Activated CD4-positive, CD25-positive, alpha-beta regulatory T cell treated with anti-CD3 and anti-CD28 coated beads, Interleukin-2, amount 50 U/mL, for 24 hours (primary cell): ENCODE measurements at regions not wholly inside any gene's neighbourhood (a gene's known extent, or its start where the extent isn't known, plus 50 kb on each side); places are given as distances from the start of the nearest gene placed in this dataset.

ENCODE experiments used
- ATAC-seq, 2 donors: fragments of 150-1000 bp; cut with Tn5 transposase; one replicate each; pipeline ENCODE4 v1.10.0; 2021; ENCODE audit warnings: mild to moderate bottlenecking in 1 of 2, moderate library complexity in 1 of 2

DNA sequence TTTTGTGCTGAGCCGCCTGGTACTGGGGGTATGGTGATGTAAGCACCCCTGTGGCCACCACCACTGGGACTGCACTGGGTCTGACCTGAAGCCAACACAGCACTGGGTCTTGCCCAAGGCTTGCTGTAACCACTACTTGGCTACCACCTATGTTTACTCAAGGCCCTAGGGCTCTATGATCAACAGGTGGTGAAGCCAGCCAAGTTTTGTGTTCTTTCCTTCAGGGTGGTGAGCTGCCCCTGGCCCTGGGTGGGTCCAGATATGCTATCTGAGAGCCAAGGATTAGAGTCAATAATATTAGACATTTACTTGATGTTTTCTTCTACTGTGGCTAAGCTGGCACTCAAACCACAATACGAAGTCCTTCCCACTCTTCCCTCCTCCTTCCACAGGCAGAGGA is 55.1 kb upstream of the PAGE4 start:
- ATAC-seq = no peak

DNA sequence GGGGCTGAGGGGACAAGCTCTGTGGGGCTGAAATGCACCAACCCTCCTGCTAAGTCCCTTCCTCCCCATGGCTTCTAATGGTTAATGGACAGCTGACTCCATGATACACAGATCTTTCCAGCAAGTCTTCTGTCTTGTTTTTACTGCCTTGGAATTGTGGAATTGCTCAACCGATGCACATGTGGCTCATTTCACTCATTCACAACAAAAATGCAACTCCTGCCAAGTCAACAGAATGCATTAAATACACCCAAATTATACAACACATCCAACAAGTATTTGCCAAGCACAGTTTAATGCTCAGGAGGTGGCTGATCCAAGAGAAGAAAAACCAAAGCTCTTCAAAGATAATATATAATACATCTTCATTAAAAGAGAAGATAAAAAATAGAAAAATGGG is 61.9 kb upstream of the PAGE4 start:
- no peak for ATAC-seq

DNA sequence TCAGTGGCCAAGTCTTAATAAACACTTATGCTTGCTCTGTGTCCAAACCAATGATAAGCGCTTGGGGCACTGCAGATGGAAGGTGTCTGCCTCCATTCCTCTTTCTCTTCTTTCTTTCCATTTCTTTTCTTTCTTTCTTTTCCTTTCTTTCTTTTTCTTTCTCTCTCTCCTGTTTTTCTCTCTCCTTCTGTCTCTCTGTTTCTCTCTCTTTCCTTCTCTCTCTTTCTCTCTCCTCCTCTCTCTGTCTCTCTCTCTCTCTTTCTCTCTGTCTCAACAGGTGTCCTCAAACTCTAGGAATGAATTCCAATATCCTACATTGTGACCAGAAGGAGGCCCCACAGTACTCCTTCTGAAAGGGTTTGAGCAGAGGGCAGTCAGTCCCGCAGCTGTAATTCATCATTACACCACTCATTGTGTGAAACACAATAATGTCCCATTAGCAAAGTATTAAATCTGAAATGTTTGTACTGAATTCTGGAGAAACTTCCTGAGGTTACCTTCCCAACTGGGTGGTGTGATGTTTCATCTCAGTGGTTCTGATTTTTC is 66.5 kb upstream of the PAGE1 start:
- no peak for ATAC-seq

DNA sequence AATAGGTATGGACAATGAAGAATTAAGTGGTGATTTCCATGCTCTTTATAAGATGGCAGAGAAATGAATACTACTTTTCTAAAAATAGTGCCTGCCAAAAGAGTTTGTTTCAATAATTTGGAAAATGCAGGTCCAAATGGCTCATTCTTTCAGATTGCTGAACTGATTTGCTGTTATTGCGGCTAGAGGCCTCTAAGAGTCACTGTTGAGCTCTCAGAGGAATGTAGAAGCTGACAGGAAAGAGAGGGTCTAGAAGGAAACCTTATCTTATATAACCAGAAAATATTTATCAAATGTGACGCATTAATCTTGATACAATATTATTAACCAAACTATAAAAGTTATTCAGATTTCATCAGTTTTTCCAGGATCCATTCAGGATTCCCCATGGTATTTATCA is 65.7 kb upstream of the PAGE1 start:
- no peak for ATAC-seq

DNA sequence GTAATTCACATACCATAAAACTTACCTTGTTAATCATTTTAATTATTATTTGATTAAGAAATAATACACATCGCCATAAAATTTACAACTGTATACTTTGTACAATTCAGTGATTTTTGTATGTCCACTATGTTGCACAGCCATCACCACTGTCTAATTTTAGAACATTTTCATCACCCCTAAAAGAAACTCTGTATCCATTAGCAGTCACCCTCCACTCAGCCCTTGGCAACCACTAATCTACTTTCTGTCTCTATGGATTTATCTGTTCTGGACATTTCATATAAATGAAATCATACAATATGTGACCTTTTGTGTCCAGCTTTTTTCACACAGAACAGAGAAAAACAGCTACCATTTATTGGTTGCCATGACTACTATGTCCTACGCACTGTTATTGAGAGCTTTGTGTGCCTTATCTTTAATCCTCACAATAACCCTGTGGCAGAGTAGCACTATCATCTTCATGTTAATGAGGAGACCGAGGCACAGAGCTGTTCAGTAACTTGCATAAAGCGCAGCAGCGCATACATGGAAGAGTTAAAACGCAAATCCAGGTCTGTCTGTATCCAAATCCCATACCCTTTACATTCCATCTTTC is 64.6 kb upstream of the PAGE1 start:
- ATAC-seq = no peak

DNA sequence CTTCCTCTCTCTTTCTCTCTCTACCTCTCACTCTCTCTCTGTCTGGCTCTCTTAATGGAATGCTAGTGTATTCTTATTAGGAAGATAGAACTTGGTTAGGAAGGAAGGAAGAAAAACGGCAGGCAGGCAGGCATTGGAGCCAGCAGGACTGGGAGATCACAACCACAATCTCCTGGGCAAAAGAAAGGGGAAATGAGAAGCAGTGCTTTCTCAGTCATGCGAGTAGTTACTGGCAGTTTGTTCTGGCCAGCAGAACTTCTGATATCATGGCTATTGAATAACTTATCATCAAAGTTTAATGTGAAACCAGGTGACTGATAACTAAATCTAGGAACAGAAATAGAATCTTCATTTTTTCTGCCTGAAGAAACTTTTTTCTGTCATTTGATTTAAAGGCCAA is 60.9 kb upstream of the PAGE1 start:
- no peak for ATAC-seq

DNA sequence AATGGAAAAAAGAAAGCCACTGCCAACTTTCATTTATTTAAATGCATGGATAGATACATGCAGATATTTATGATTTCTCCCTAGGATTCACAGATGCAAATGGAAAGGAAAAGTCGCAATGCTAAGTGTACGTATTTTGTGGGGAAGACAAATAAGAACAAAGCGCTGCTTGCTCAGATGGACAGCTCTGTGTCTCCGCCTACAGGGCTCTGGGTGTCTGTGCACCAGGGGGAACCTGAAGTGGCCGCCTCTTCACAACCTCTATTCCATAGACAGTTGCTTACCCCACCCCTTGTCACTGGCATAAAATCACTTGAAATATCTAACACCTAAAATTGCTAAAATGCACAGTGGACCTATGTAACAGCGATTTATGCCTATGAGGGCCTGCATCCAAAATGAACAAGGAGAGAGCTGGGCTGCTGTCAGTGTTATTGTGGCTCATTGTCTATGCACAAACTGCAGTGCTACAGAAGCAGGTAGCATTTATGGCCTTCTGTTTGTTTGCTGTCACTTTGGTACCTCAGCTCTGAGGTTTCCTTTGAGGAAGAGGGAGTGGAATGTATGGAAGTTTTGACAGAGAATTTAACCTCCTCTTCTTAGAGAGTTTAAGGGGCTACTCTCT is 58.6 kb upstream of the PAGE1 start:
- ATAC-seq = peak; percentile 58 to 70

DNA sequence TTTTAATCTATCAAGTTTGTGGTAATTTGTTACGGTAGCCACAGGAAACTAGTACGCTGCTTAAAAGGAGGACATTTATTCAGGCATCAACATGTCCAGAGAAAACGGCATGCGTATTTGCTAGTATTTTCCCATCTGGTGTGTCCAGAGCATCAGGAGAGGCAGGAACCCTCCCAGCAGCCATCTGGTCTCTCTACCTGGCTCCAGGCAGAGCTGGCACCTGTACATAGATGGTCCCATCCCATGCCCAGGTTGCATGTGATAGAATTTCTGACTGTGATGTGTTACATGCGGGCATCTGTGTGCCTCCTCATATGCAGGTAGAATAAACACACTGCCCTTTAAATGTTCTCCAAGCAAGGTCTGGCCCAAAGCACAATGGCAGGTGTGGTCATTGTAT is 57.9 kb upstream of the PAGE1 start:
- ATAC-seq = no peak

DNA sequence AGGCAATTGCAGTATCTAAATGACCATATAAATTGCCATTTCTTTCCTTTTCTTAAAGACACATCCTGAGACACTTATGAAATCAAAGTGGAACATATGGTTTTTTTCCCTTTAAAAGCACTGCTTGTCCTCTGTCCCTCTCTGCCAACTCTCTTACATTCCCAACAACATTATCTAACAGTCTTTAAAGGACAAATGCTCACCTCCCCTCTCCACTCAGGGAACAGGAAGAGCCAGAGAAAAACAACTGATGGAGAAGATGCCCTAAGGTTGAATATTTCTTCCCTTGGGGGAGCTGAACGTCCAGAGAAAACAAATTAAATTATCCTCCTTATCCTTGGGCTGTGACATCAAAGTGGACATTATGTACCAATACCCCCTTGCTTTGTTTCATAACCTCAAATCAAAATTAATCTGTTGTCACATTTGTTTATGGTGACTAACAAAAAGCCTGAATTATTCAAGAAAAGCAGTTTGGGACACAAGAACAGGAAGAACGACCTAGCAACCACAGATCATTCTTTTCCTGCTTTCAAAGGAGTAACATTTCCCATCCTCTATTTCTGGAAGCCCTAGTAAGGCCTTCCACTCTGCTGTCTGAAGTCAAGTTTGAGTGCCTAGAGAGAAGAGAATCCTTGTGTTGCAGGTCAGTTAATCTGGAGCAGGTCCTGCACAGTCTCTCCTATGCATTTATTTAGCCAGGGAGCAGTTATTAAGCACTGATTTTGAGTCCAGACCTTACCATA is 52.6 kb upstream of the PAGE1 start:
- ATAC-seq = no peak

GRCh38 chrX:49746306-49746705 is 50.5 kb upstream of the PAGE1 start:
- ATAC-seq = no peak
